ENCODE measurements at regions not wholly inside any gene's neighbourhood (a gene's known extent, or its start where the extent isn't known, plus 50 kb on each side); places are given as distances from the start of the nearest gene placed in this dataset.

DNA sequence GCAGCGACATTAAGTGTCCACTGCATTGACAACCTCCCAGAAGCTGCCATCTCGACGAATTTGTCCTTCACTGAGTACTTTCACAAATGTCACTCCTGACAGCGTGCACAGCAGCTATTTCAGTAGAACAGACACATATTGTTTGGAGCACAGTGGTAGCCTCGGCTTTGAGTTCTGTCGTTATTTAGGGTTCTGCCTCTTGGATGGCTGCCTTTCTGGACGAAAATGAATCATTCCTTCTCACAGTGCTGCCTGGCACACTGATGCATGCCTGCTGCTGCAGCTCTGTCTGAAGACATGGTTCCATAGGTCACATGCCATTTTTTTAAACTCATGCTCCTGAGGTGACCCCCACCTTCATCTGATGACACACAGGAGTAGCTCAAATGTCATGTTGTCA lies 477.0 kb downstream of the C6orf118 start:
- H3K9me3 ChIP-seq (ENCODE audit: low read depth, low read length), result no peaks in the 10 kb centered on the region
- H3K4me3 ChIP-seq, result no peak overlapping the region
- H3K9ac ChIP-seq (ENCODE audit: insufficient read length), result no peak overlapping the region
- no peak for DNase-seq (ENCODE audit: low read depth, low spot score)
- no peak overlapping the region for H3K27ac ChIP-seq
- no peaks in the 10 kb centered on the region for H3K36me3 ChIP-seq (ENCODE audit: insufficient read depth, low read length)
- TF ChIP-seq POLR2AphosphoS5 (IDR thresholded peaks at IDR 0.05; ENCODE audit: borderline replicate concordance, low read depth, low read length) (no peak), FOXP2 (optimal IDR thresholded peaks at IDR 0.05; ENCODE audit: control extremely low read depth, extremely low read length, insufficient read depth) (no peak), EZH2 (IDR thresholded peaks at IDR 0.05) (no peak)

DNA sequence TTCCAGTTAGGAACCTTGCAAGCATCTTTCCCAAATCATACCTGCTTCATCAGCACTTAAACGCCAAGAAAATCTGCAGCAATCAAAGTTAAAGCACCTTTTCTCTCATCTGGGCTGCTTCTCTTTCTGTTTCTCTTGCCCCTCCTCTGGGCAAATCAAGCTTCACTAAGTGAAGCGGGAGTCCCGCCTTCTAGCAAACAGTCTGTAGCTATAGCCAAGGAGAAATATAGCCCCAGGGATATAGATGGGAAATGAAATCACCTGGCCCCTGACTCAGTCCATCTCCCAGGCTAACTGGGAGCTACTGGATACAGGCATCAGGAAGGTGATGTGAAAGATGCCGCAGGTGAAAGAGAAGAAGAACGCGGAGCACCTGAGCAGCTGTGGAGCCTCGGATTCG lies 481.9 kb downstream of the C6orf118 start:
- H3K9me3 ChIP-seq (ENCODE audit: low read depth, low read length), result no peaks in the 10 kb centered on the region
- no peak overlapping the region for H3K9ac ChIP-seq (ENCODE audit: insufficient read length)
- no peak for DNase-seq (ENCODE audit: low read depth, low spot score)
- no peak overlapping the region for H3K27ac ChIP-seq
- TF ChIP-seq FOXP2 (optimal IDR thresholded peaks at IDR 0.05; ENCODE audit: control extremely low read depth, extremely low read length, insufficient read depth) (no peak), POLR2AphosphoS5 (IDR thresholded peaks at IDR 0.05; ENCODE audit: borderline replicate concordance, low read depth, low read length) (no peak), EZH2 (IDR thresholded peaks at IDR 0.05) (no peak)
- H3K4me3 ChIP-seq, result no peak overlapping the region
- H3K36me3 ChIP-seq (ENCODE audit: insufficient read depth, low read length), result no peaks in the 10 kb centered on the region

DNA sequence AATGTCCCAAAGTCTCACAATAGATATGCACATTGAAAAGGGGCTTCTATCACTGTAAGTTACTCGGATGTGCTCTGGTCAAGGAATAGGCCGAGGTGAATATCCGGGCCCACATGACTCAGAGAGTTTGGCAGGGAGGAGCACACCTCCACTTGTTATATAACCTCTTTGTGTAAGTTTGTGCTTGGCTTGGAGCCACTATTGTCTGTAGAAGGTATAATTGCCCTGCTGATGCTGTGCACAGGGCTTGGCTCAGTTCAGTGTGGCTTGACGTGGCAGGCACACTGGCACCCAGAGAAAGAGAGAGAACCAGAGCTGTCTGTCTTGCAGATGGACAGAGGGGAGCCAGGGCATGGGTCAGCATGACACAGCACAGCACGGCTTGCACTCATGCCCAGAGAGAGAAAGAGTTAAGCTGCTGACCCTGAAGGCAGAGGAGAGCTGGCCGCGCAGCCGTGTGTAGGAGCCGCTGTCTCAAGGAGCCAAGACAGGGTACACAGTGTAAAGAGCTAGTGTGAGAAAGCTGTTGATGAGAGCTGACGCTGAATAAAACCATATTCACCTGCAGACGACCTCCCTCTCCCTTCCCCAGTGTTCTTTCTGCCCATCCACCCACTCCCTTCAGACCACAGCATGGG lies 482.5 kb downstream of the C6orf118 start:
- Histone ChIP-seq H3K4me3 (no peak overlapping the region), H3K9me3 (ENCODE audit: low read depth, low read length) (no peaks in the 10 kb centered on the region), H3K27ac (no peak overlapping the region), H3K36me3 (ENCODE audit: insufficient read depth, low read length) (no peaks in the 10 kb centered on the region), H3K9ac (ENCODE audit: insufficient read length) (no peak overlapping the region)
- no peak for TF ChIP-seq POLR2AphosphoS5 (IDR thresholded peaks at IDR 0.05; ENCODE audit: borderline replicate concordance, low read depth, low read length)
- DNase-seq (ENCODE audit: low read depth, low spot score), result no peak

DNA sequence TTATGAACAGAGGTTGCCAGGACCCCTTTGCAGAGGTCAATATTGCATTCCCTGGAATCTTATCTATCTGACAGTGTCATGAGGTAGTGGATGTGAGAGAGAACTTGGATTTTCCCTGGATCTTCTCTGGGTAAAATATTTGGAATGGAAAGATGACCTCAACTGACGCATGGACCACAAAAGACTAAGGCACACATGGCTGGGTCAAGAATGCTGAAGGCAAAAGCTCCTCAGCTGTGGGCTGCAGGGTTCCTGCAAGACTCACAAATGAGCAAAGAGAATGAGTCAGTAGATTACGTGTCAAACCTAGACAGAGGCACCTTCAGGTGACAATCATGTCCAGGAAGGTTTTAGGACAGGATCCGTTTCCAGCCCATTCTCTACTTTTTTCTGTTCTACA lies 484.0 kb downstream of the C6orf118 start:
- Histone ChIP-seq H3K4me3 (no peak overlapping the region), H3K9me3 (ENCODE audit: low read depth, low read length) (no peaks in the 10 kb centered on the region), H3K27ac (no peak overlapping the region), H3K9ac (ENCODE audit: insufficient read length) (no peak overlapping the region), H3K36me3 (ENCODE audit: insufficient read depth, low read length) (no peaks in the 10 kb centered on the region)
- DNase-seq (ENCODE audit: low read depth, low spot score), result no peak
- TF ChIP-seq FOXP2 (optimal IDR thresholded peaks at IDR 0.05; ENCODE audit: control extremely low read depth, extremely low read length, insufficient read depth) (no peak), POLR2AphosphoS5 (IDR thresholded peaks at IDR 0.05; ENCODE audit: borderline replicate concordance, low read depth, low read length) (no peak)

DNA sequence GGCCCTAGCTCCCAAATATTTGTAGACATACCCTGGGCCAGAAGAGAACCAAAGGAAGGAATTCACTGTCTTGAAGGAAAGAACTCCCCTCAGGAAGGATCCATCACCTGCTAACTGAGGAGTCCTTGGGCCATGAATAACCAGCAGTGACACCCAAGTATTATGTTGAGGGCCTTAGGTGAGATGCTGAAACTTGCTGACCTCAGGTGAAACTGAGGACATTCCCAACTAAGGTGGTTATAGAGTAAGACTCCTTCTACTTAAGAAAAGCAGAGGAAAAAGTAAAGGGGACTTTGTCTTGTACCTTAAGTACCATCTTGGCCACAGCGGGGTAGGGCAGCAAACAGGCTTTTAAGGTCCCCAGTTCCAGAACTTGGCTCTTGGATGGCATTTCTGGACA lies 491.7 kb downstream of the C6orf118 start:
- DNase-seq (ENCODE audit: low read depth, low spot score), result no peak
- H3K9me3 ChIP-seq (ENCODE audit: low read depth, low read length), result no peaks in the 10 kb centered on the region
- TF ChIP-seq FOXP2 (optimal IDR thresholded peaks at IDR 0.05; ENCODE audit: control extremely low read depth, extremely low read length, insufficient read depth) (no peak), POLR2AphosphoS5 (IDR thresholded peaks at IDR 0.05; ENCODE audit: borderline replicate concordance, low read depth, low read length) (no peak), EZH2 (IDR thresholded peaks at IDR 0.05) (no peak)
- H3K36me3 ChIP-seq (ENCODE audit: insufficient read depth, low read length), result no peaks in the 10 kb centered on the region
- H3K27ac ChIP-seq, result no peak overlapping the region
- H3K9ac ChIP-seq (ENCODE audit: insufficient read length), result no peak overlapping the region
- no peak overlapping the region for H3K4me3 ChIP-seq

DNA sequence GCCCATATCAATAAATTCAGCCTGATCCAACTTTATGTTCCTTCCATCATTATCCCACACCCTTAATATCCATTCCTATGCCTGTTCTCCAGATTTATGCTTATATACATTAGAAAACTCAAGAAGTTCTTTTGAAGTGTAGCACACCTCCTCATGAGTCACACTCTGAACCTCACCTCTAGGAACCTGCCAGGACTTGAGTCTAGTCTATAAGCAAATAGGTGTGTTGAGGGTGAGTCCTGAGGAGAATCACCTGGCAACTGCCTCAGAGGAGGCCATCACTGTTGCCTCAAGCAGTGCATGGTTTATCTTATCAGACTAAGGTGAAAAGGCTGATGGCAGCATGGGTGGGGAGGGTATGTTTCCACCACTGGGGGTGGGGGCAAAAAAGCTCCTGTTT lies 496.7 kb downstream of the C6orf118 start:
- Histone ChIP-seq H3K36me3 (ENCODE audit: insufficient read depth, low read length) (no peaks in the 10 kb centered on the region), H3K9me3 (ENCODE audit: low read depth, low read length) (no peaks in the 10 kb centered on the region), H3K4me3 (no peak overlapping the region), H3K9ac (ENCODE audit: insufficient read length) (no peak overlapping the region), H3K27ac (no peak overlapping the region)
- no peak for DNase-seq (ENCODE audit: low read depth, low spot score)
- TF ChIP-seq EZH2 (IDR thresholded peaks at IDR 0.05) (no peak), POLR2AphosphoS5 (IDR thresholded peaks at IDR 0.05; ENCODE audit: borderline replicate concordance, low read depth, low read length) (no peak), FOXP2 (optimal IDR thresholded peaks at IDR 0.05; ENCODE audit: control extremely low read depth, extremely low read length, insufficient read depth) (no peak)

DNA sequence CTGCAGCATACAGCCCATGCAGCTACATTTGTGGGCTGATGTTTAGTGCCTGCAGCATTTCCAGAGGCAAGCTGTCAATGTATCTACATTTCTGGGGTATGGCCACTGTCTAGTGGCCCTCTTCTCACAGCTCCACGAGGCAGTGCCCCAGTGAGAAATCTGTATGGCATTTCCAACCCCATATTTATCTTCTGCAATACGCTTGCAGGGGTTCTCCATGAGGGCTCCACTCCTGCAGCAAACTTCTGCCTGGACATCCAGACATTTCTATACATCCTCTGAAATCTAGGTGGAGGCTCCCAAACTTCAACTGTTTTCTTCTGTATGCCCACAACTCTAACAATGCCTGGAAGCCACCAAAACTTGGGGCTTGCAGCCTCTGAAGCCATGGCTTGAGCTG lies 502.3 kb downstream of the C6orf118 start:
- no peaks in the 10 kb centered on the region for H3K9me3 ChIP-seq (ENCODE audit: low read depth, low read length)
- TF ChIP-seq EZH2 (IDR thresholded peaks at IDR 0.05) (no peak), POLR2AphosphoS5 (IDR thresholded peaks at IDR 0.05; ENCODE audit: borderline replicate concordance, low read depth, low read length) (no peak), FOXP2 (optimal IDR thresholded peaks at IDR 0.05; ENCODE audit: control extremely low read depth, extremely low read length, insufficient read depth) (no peak)
- no peak overlapping the region for H3K4me3 ChIP-seq
- no peaks in the 10 kb centered on the region for H3K36me3 ChIP-seq (ENCODE audit: insufficient read depth, low read length)
- DNase-seq (ENCODE audit: low read depth, low spot score), result no peak
- no peak overlapping the region for H3K27ac ChIP-seq
- no peak overlapping the region for H3K9ac ChIP-seq (ENCODE audit: insufficient read length)

DNA sequence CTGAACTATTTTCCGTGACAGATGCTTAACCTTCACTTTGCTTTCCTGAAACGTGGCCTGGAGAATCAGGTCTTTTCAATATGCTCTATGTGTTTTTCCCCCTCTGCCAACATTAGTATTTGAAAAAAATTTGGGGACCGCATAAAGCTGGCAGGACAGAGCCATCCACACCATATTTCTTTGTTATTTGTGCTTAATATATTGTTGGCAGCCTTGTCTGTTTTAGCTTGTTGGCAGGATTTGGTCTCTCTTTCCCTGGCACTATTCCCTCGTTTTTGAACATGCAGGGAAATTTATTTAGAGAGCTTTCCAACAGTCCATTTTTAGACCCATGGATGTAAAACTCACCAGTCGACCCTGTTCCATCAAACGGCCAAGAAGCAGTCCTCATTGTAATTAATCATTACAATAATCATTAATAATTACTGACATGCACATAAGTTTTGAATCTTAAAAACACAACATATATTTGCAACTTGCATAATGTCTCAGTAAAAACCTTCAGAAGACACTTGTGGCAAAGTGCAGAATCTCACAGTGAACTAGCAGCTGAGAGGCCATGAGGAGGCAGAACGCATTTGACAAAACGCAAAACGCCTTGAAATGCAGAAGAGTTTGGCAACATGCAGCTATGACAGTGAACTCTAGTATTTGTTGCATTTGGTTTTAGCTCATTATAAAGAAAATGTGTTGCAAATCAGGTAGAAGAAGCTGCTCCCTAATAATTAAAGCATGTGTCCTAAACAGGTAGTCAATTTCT lies 514.2 kb downstream of the C6orf118 start:
- Histone ChIP-seq H3K9me3 (ENCODE audit: low read depth, low read length) (no peaks in the 10 kb centered on the region), H3K9ac (ENCODE audit: insufficient read length) (no peak overlapping the region), H3K4me3 (no peak overlapping the region), H3K36me3 (ENCODE audit: insufficient read depth, low read length) (no peaks in the 10 kb centered on the region), H3K27ac (no peak overlapping the region)
- no peak for DNase-seq (ENCODE audit: low read depth, low spot score)
- TF ChIP-seq POLR2AphosphoS5 (IDR thresholded peaks at IDR 0.05; ENCODE audit: borderline replicate concordance, low read depth, low read length), result no peak
- no peak for TF ChIP-seq EZH2 (IDR thresholded peaks at IDR 0.05)
- no peak for TF ChIP-seq FOXP2 (optimal IDR thresholded peaks at IDR 0.05; ENCODE audit: control extremely low read depth, extremely low read length, insufficient read depth)

DNA sequence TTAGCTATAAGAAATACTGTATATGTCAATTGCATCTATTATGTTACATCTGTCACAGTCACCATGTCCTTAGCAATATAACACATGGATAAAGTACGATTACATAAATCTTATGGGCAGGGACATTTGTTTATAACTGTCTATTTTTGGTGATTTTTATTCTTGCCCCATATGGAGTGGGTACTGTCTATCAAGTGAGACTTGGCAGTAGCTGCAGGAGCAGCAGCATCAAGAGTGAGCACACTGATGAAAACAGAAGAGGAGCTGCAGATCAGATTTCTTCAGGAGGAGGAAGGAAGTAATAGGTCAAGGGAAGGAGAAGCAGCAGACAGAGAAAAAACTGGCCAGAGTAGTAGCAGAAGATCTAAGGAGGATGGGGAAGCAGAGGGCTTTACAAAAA lies 516.7 kb downstream of the C6orf118 start:
- no peak overlapping the region for H3K27ac ChIP-seq
- H3K36me3 ChIP-seq (ENCODE audit: insufficient read depth, low read length), result no peaks in the 10 kb centered on the region
- DNase-seq (ENCODE audit: low read depth, low spot score), result no peak
- no peak for TF ChIP-seq EZH2 (IDR thresholded peaks at IDR 0.05)
- no peak for TF ChIP-seq POLR2AphosphoS5 (IDR thresholded peaks at IDR 0.05; ENCODE audit: borderline replicate concordance, low read depth, low read length)
- TF ChIP-seq FOXP2 (optimal IDR thresholded peaks at IDR 0.05; ENCODE audit: control extremely low read depth, extremely low read length, insufficient read depth), result no peak
- H3K9me3 ChIP-seq (ENCODE audit: low read depth, low read length), result no peaks in the 10 kb centered on the region
- no peak overlapping the region for H3K9ac ChIP-seq (ENCODE audit: insufficient read length)
- H3K4me3 ChIP-seq, result no peak overlapping the region
